Nephron (organoid): ENCODE measurements at regions not wholly inside any gene's neighbourhood (a gene's known extent, or its start where the extent isn't known, plus 50 kb on each side); places are given as distances from the start of the nearest gene placed in this dataset.

Experiments used
- H3K27ac Mint-ChIP-seq, 3 experiments: 2 replicates each; pipeline ENCODE4 v1.8.0; 2020; ENCODE audit warnings: mixed read lengths in 3 of 3, mild to moderate bottlenecking in 2 of 3, moderate library complexity in 1 of 3
- H3K27me3 Mint-ChIP-seq: 2 replicates; pipeline ENCODE4 v1.8.0; 2021; ENCODE audit warnings: low read depth, mild to moderate bottlenecking, moderate library complexity, mixed read lengths
- H3K36me3 Mint-ChIP-seq: 2 replicates; pipeline ENCODE4 v1.8.0; 2020; ENCODE audit warnings: low read depth, mixed read lengths
- H3K4me1 Mint-ChIP-seq: 2 replicates; pipeline ENCODE4 v1.8.0; 2020; ENCODE audit warnings: mixed read lengths
- H3K4me3 Mint-ChIP-seq, 3 experiments: 2 replicates each; pipeline ENCODE4 v1.8.0; 2020; ENCODE audit warnings: mild to moderate bottlenecking in 3 of 3, mixed read lengths in 3 of 3, moderate library complexity in 2 of 3
- H3K9me3 Mint-ChIP-seq: 2 replicates; pipeline ENCODE4 v1.8.0; 2020; ENCODE audit warnings: mixed read lengths
- CTCF ChIP-seq, 3 experiments: fragments of 200-600 bp; sonication (generic); IDR thresholded peaks; one replicate each; pipeline ENCODE4 v1.5.0; 2021; ENCODE audit warnings: antibody characterized with exemption in 3 of 3; ENCODE audit not compliant: unreplicated experiment in 3 of 3

- Mint-ChIP-seq H3K27me3 (no peaks in the 10 kb centered on the region), H3K4me3 (no peak overlapping the region), H3K9me3 (no peaks in the 10 kb centered on the region), H3K4me1 (peaks cover 19% of the 10 kb centered on the region), H3K36me3 (no peaks in the 10 kb centered on the region), H3K27ac (peak overlapping the region; percentile 2 to 79 (median 43))
- no peak for TF ChIP-seq CTCF (IDR thresholded peaks at IDR 0.05; ENCODE audit: unreplicated experiment in 3 of 3)
Observed at GRCh38 chr18:28791101-28791500, 614.2 kb upstream of the CDH2 start.

- no peak overlapping the region for H3K4me3 Mint-ChIP-seq
- no peaks in the 10 kb centered on the region for H3K36me3 Mint-ChIP-seq
- no peaks in the 10 kb centered on the region for H3K9me3 Mint-ChIP-seq
- peak overlapping the region in 2 of 3 experiments; percentile 18 to 67 for H3K27ac Mint-ChIP-seq
- H3K4me1 Mint-ChIP-seq = peaks cover 19% of the 10 kb centered on the region
- H3K27me3 Mint-ChIP-seq = no peaks in the 10 kb centered on the region
- no peak for TF ChIP-seq CTCF (IDR thresholded peaks at IDR 0.05; ENCODE audit: unreplicated experiment in 3 of 3)
Observed at GRCh38 chr18:28789502-28789901, 612.6 kb upstream of the CDH2 start.

GRCh38 chr18:28786926-28787325 is 610.0 kb upstream of the CDH2 start:
- H3K27me3 Mint-ChIP-seq = no peaks in the 10 kb centered on the region
- no peak overlapping the region for H3K4me3 Mint-ChIP-seq
- H3K9me3 Mint-ChIP-seq = no peaks in the 10 kb centered on the region

GRCh38 chr18:28781616-28782362 is 604.9 kb upstream of the CDH2 start:
- no peak for TF ChIP-seq CTCF (IDR thresholded peaks at IDR 0.05; ENCODE audit: unreplicated experiment in 3 of 3)
- H3K27ac Mint-ChIP-seq = peak overlapping the region; percentile 55 to 65 (median 56)
- H3K27me3 Mint-ChIP-seq = no peaks in the 10 kb centered on the region
- peaks cover 6% of the 10 kb centered on the region for H3K4me1 Mint-ChIP-seq
- no peaks in the 10 kb centered on the region for H3K36me3 Mint-ChIP-seq
- H3K4me3 Mint-ChIP-seq = no peak overlapping the region
- peaks cover 2% of the 10 kb centered on the region for H3K9me3 Mint-ChIP-seq

More at GRCh38 chr18:28786926-28787325, 610.0 kb upstream of the CDH2 start:
- no peak for TF ChIP-seq CTCF (IDR thresholded peaks at IDR 0.05; ENCODE audit: unreplicated experiment in 3 of 3)
- Mint-ChIP-seq H3K36me3 (no peaks in the 10 kb centered on the region), H3K27ac (no peak overlapping the region), H3K4me1 (peaks cover 25% of the 10 kb centered on the region)

GRCh38 chr18:28778706-28779105 is 601.8 kb upstream of the CDH2 start:
- H3K4me1 Mint-ChIP-seq = peaks cover 6% of the 10 kb centered on the region
- H3K9me3 Mint-ChIP-seq = peaks cover 2% of the 10 kb centered on the region
- H3K27ac Mint-ChIP-seq = no peak overlapping the region
- no peaks in the 10 kb centered on the region for H3K36me3 Mint-ChIP-seq
- no peak for TF ChIP-seq CTCF (IDR thresholded peaks at IDR 0.05; ENCODE audit: unreplicated experiment in 3 of 3)
- H3K4me3 Mint-ChIP-seq = no peak overlapping the region
- H3K27me3 Mint-ChIP-seq = no peaks in the 10 kb centered on the region

GRCh38 chr18:28777756-28778155 is 600.8 kb upstream of the CDH2 start:
- Mint-ChIP-seq H3K27ac (no peak overlapping the region), H3K4me1 (no peaks in the 10 kb centered on the region), H3K4me3 (no peak overlapping the region), H3K27me3 (no peaks in the 10 kb centered on the region), H3K9me3 (peaks cover 2% of the 10 kb centered on the region), H3K36me3 (no peaks in the 10 kb centered on the region)
- no peak for TF ChIP-seq CTCF (IDR thresholded peaks at IDR 0.05; ENCODE audit: unreplicated experiment in 3 of 3)
